HFF-Myc (cell line): ENCODE measurements at regions not wholly inside any gene's neighbourhood (a gene's known extent, or its start where the extent isn't known, plus 50 kb on each side); places are given as distances from the start of the nearest gene placed in this dataset.
"Not testable (repeated sequence)": the region's sequence is repeated elsewhere in the genome, so short reads cannot be mapped to it uniquely, and the experiment has no call there.

Experiments
- DNase-seq: peaks from one replicate; pipeline ENCODE4 v3.0.0-alpha.2; 2011; ENCODE audit warnings: low read depth; ENCODE audit errors: extremely low read depth
- H3K4me3 ChIP-seq: replicated peaks from 2 replicates; pipeline ENCODE4 v1.5.1; 2011; ENCODE audit warnings: low read depth, mild to moderate bottlenecking, control low read depth, low read length
- CTCF ChIP-seq: IDR thresholded peaks from 2 replicates; pipeline ENCODE4 v1.5.1; 2012; ENCODE audit warnings: mild to moderate bottlenecking, low read depth, low read length, control low read depth; ENCODE audit errors: missing control alignments

GRCh38 chr2:55801436-55801835, 107.8 kb upstream of the PNPT1 start:
- no peak for TF ChIP-seq CTCF
- H3K4me3 ChIP-seq: no peak overlapping the region
- no peak for DNase-seq

- not testable (repeated sequence) for DNase-seq
These were observed 106.0 kb upstream of the PNPT1 start for GRCh38 chr2:55799624-55800023.

GRCh38 chr2:55796121-55796520, 102.5 kb upstream of the PNPT1 start:
- H3K4me3 ChIP-seq: no peak overlapping the region
- no peak for TF ChIP-seq CTCF
- DNase-seq: no peak

More at GRCh38 chr2:55799624-55800023, 106.0 kb upstream of the PNPT1 start:
- not testable (repeated sequence) for H3K4me3 ChIP-seq

- DNase-seq, H3K4me3 ChIP-seq: not testable (repeated sequence)
These were observed 100.0 kb upstream of the PNPT1 start for GRCh38 chr2:55793602-55794001.

GRCh38 chr2:55786280-55786679, 92.6 kb upstream of the PNPT1 start:
- H3K4me3 ChIP-seq: no peak overlapping the region
- no peak for DNase-seq
- TF ChIP-seq CTCF: no peak

GRCh38 chr2:55783751-55784150, 90.1 kb upstream of the PNPT1 start:
- not testable (repeated sequence) for DNase-seq

GRCh38 chr2:55782528-55783173, 89.0 kb upstream of the PNPT1 start:
- no peak for DNase-seq
- TF ChIP-seq CTCF: no peak
- no peak overlapping the region for H3K4me3 ChIP-seq

More at GRCh38 chr2:55783751-55784150, 90.1 kb upstream of the PNPT1 start:
- not testable (repeated sequence) for H3K4me3 ChIP-seq

GRCh38 chr2:55781542-55781941, 87.9 kb upstream of the PNPT1 start:
- no peak for TF ChIP-seq CTCF
- DNase-seq: no peak

GRCh38 chr2:55780697-55781096, 87.1 kb upstream of the PNPT1 start:
- no peak for DNase-seq
- H3K4me3 ChIP-seq: no peak overlapping the region
- TF ChIP-seq CTCF: no peak

More at GRCh38 chr2:55781542-55781941, 87.9 kb upstream of the PNPT1 start:
- H3K4me3 ChIP-seq: no peak overlapping the region
